ENCODE measurements at regions not wholly inside any gene's neighbourhood (a gene's known extent, or its start where the extent isn't known, plus 50 kb on each side); places are given as distances from the start of the nearest gene placed in this dataset.

- no peak for TF ChIP-seq TAF1 (IDR thresholded peaks at IDR 0.05; ENCODE audit: low read depth)
- TF ChIP-seq USF1 (IDR thresholded peaks at IDR 0.05) = no peak
Observed at GRCh38 chr2:236955521-236956030, 130.1 kb upstream of the COPS8 start.

All from Ishikawa (cell line).